ENCODE measurements at regions not wholly inside any gene's neighbourhood (a gene's known extent, or its start where the extent isn't known, plus 50 kb on each side); places are given as distances from the start of the nearest gene placed in this dataset.

- TF ChIP-seq CTCF (IDR thresholded peaks at IDR 0.05): no peak
- TF ChIP-seq SIN3A (IDR thresholded peaks at IDR 0.05; ENCODE audit: borderline replicate concordance, insufficient read depth, low read depth, low read length): no peak
These were observed 1284.0 kb downstream of the FAM181B start for GRCh38 chr11:81449588-81450156.

Data from Panc1 (cell line).